RWPE1 (cell line): ENCODE measurements at regions not wholly inside any gene's neighbourhood (a gene's known extent, or its start where the extent isn't known, plus 50 kb on each side); places are given as distances from the start of the nearest gene placed in this dataset.

ENCODE experiments used
- CTCF ChIA-PET: fragments of 350-600 bp; sonication (Branson Sonifier 250); formaldehyde crosslinking; extraction: SDS; loops from one replicate; lab custom pipeline; 2021; lab: Yijun Ruan, JAX
- POLR2A ChIA-PET: fragments of 400-600 bp; formaldehyde crosslinking; extraction: SDS; loops from one replicate; lab custom pipeline; 2020; ENCODE audit warnings: antibody characterized with exemption; ENCODE audit not compliant: low non-redundant PET; lab: Yijun Ruan, JAX
- DNase-seq: peaks from one replicate; pipeline ENCODE4 v3.0.0; 2012; ENCODE audit warnings: low spot score
- H3K27ac ChIP-seq: fragments of 450-650 bp; 2 replicates; pipeline ENCODE4 v1.5.1; 2017
- TF ChIP-seq, protein P1 (sequence below): fragments of 450-650 bp; conservative IDR thresholded peaks from 2 replicates; pipeline ENCODE4 v1.5.1; 2017; ENCODE audit warnings: low read depth, mild to moderate bottlenecking

DNA sequence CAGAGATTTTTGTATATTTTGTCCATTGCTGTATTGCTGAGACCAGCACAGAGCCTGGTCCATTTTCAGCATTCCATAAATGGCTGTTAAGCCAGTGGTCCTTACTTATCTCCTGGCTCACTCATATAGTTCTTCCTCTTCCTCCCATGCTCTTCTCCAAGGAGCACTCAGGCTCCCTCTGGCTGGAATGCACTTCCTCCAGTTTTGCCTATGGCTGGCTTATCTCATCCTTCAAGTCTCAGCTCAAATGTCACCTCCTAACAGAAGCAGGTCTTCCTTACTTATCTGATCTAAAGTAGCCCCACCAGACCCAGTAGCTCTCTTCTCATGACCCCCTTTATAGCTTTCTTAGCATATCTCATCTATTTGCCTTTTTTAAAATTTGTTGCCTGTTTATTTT lies 146.9 kb downstream of the SLC30A10 start:
- ChIA-PET CTCF (no interaction called here), POLR2A (no interaction called here)
- DNase-seq = no peak
- no peak overlapping the region for H3K27ac ChIP-seq
- TF ChIP-seq, protein P1, sequence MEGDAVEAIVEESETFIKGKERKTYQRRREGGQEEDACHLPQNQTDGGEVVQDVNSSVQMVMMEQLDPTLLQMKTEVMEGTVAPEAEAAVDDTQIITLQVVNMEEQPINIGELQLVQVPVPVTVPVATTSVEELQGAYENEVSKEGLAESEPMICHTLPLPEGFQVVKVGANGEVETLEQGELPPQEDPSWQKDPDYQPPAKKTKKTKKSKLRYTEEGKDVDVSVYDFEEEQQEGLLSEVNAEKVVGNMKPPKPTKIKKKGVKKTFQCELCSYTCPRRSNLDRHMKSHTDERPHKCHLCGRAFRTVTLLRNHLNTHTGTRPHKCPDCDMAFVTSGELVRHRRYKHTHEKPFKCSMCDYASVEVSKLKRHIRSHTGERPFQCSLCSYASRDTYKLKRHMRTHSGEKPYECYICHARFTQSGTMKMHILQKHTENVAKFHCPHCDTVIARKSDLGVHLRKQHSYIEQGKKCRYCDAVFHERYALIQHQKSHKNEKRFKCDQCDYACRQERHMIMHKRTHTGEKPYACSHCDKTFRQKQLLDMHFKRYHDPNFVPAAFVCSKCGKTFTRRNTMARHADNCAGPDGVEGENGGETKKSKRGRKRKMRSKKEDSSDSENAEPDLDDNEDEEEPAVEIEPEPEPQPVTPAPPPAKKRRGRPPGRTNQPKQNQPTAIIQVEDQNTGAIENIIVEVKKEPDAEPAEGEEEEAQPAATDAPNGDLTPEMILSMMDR = no peak

DNA sequence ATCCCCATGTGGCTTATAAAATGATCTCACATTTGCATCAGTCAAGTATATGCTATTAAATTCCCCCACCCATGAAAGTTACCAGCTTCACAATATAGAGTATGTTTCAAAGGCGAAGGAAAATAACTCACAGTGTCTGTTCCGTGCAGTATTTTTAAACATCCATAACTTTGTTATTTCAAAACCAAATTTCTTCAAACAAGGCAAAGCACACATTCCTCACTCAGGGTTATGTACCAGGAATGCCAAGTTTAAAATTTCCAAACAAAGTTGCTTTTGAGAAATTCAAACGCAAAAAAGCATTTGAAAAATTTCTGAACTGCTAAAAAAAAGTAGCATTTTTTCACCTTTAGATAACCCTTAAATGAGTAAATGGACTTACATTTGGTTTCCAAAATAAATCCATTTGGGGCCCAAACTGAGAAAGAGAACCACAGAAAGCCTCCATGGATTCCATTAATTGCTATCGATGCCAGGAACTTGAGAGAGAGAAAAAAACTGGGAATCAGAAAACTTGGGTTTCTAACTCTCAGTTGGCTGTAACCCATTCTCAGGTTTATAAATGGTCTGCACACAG lies 149.5 kb downstream of the SLC30A10 start:
- ChIA-PET CTCF (no interaction called here), POLR2A (no interaction called here)

DNA sequence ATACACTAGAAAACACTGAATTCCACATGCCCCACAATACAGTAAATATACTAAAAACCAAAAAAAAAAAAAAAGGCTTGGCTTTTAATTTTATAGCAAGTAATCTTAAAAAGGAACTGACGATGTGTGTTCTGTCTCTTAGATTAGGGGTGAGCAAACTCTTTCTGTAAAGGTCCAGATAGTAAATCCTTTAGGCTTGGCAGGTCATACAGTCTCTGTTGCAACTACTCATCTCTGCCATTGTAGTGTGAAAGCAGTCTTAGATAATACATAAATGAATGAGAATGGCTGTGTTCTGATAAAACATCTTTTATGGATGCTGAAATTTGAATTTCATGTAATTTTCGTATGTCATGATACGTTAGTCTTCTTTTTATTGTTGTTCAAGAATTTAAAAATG lies 150.2 kb downstream of the SLC30A10 start:
- CTCF ChIA-PET = no interaction called here
- H3K27ac ChIP-seq = no peak overlapping the region
- DNase-seq = no peak

More for the DNA sequence above, 149.5 kb downstream of the SLC30A10 start:
- TF ChIP-seq, protein P1 = no peak
- H3K27ac ChIP-seq = no peak overlapping the region
- DNase-seq = no peak

DNA sequence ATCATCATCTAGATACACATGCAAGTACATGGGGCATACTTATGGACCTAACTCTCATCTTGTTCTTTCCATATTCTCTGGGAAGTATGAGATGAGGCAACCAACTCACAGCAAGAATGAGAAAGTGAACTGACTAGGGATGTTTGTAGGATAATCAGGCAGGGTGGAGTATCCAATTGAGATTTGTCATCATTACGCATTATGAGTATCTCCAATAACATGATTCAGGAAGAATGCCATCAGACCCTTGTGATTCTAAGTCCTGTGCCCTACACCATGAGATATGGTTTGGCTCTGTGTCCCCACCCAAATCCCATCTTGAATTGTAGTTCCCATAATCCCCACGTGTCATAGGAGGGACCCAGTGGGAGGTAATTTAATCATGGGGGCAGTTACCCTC lies 154.0 kb downstream of the SLC30A10 start:
- TF ChIP-seq, protein P1 = no peak
- no peak for DNase-seq
- H3K27ac ChIP-seq = no peak overlapping the region
- ChIA-PET POLR2A (no interaction called here), CTCF (no interaction called here)

More for the DNA sequence above, 150.2 kb downstream of the SLC30A10 start:
- POLR2A ChIA-PET = no interaction called here
- TF ChIP-seq, protein P1 = no peak

DNA sequence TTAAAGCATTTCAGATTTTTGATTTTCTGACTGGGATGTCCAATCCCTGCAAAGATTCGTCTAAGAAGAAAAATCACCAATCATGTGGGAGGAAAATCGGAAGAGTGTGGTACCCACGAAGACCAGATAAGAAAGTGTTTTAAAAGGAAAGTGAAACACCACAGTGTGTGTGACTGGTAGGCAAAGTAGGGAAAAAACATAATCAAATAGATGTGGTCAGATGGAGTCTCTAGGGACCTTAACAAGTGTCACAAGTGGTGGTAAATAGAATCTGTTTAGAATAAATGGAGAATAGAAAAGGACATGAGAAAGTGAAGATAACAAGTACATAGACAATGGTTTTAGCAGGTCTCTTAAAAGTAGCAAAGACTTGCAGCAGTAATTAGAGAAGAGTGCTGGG lies 154.6 kb downstream of the SLC30A10 start:
- CTCF ChIA-PET = no interaction called here
- POLR2A ChIA-PET = no interaction called here
- TF ChIP-seq, protein P1 = no peak
- H3K27ac ChIP-seq = no peak overlapping the region
- DNase-seq = no peak

DNA sequence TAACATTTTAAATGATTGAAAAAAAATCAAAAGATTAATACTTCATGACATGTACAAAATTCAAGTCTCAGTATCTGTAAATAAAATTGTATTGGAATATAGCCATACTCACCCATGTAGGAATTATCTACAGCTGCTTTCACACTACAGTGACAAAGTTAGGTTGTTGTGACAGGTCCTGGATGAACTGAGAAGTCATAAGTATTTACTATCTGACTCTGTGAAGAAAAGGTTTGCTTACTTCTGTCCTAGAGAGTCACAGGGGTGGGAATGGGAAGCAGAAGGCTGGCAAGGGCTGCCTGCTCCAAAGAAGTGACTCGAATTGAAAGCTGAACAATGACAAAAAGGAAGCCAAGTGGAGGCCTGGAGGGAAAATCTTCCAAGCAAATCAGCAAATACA lies 155.2 kb downstream of the SLC30A10 start:
- DNase-seq = no peak
- ChIA-PET POLR2A (interaction anchor here (0.6 kb wide), 1 partner anchor 398 kb away, joined by 4 read pairs; no protein-coding TSS in a partner anchor), CTCF (interaction anchor here (0.6 kb wide), 1 partner anchor 181 kb away, joined by 4 read pairs; no protein-coding TSS in a partner anchor)
- TF ChIP-seq, protein P1 = no peak
- no peak overlapping the region for H3K27ac ChIP-seq
